ENCODE measurements at regions not wholly inside any gene's neighbourhood (a gene's known extent, or its start where the extent isn't known, plus 50 kb on each side); places are given as distances from the start of the nearest gene placed in this dataset.

DNA sequence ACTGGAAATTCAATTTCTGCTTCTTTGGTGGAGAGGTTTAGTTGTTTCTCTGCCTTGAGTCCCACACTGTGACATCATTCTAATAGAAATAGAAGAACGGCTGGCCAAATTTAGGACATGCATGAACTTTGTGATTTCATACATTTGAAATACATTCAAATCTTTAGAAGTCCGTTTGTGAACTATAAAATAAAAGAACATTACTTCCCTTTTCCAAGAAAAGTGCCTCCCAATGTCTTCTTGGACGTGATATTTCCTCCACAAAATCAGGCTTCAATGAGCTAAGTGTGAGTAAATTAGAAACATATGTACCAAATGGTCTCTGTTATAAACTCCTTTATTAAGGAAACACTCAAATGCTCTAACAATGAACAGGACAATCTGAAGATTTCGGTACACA, 314.5 kb upstream of the AKR1E2 start:
- TF ChIP-seq, protein P1, sequence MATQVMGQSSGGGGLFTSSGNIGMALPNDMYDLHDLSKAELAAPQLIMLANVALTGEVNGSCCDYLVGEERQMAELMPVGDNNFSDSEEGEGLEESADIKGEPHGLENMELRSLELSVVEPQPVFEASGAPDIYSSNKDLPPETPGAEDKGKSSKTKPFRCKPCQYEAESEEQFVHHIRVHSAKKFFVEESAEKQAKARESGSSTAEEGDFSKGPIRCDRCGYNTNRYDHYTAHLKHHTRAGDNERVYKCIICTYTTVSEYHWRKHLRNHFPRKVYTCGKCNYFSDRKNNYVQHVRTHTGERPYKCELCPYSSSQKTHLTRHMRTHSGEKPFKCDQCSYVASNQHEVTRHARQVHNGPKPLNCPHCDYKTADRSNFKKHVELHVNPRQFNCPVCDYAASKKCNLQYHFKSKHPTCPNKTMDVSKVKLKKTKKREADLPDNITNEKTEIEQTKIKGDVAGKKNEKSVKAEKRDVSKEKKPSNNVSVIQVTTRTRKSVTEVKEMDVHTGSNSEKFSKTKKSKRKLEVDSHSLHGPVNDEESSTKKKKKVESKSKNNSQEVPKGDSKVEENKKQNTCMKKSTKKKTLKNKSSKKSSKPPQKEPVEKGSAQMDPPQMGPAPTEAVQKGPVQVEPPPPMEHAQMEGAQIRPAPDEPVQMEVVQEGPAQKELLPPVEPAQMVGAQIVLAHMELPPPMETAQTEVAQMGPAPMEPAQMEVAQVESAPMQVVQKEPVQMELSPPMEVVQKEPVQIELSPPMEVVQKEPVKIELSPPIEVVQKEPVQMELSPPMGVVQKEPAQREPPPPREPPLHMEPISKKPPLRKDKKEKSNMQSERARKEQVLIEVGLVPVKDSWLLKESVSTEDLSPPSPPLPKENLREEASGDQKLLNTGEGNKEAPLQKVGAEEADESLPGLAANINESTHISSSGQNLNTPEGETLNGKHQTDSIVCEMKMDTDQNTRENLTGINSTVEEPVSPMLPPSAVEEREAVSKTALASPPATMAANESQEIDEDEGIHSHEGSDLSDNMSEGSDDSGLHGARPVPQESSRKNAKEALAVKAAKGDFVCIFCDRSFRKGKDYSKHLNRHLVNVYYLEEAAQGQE (IDR thresholded peaks at IDR 0.05; ENCODE audit: insufficient read depth in 1 of 2, low read depth in 2 of 2, low read length in 1 of 2), result no peak
- TF ChIP-seq, protein P2, sequence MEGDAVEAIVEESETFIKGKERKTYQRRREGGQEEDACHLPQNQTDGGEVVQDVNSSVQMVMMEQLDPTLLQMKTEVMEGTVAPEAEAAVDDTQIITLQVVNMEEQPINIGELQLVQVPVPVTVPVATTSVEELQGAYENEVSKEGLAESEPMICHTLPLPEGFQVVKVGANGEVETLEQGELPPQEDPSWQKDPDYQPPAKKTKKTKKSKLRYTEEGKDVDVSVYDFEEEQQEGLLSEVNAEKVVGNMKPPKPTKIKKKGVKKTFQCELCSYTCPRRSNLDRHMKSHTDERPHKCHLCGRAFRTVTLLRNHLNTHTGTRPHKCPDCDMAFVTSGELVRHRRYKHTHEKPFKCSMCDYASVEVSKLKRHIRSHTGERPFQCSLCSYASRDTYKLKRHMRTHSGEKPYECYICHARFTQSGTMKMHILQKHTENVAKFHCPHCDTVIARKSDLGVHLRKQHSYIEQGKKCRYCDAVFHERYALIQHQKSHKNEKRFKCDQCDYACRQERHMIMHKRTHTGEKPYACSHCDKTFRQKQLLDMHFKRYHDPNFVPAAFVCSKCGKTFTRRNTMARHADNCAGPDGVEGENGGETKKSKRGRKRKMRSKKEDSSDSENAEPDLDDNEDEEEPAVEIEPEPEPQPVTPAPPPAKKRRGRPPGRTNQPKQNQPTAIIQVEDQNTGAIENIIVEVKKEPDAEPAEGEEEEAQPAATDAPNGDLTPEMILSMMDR (IDR thresholded peaks at IDR 0.05), result no peak
- TF ChIP-seq POLR2AphosphoS5 (IDR thresholded peaks at IDR 0.05; ENCODE audit: low read depth, low read length), result no peak
- no peak for TF ChIP-seq SIN3A (IDR thresholded peaks at IDR 0.05; ENCODE audit: borderline replicate concordance, insufficient read depth, low read depth, low read length)

Data from Panc1 (cell line).